ENCODE measurements at regions not wholly inside any gene's neighbourhood (a gene's known extent, or its start where the extent isn't known, plus 50 kb on each side); places are given as distances from the start of the nearest gene placed in this dataset.
"Not testable (repeated sequence)": the region's sequence is repeated elsewhere in the genome, so short reads cannot be mapped to it uniquely, and the experiment has no call there.

- not testable (repeated sequence) for DNase-seq (ENCODE audit: low read depth in 2 of 2)
Observed at GRCh38 chr15:101876031-101876430, 64.0 kb downstream of the OR4F15 start.

GRCh38 chr15:101877649-101878048, 65.6 kb downstream of the OR4F15 start:
- DNase-seq (ENCODE audit: low read depth in 2 of 2): not testable (repeated sequence)

GRCh38 chr15:101912349-101913287, 100.6 kb downstream of the OR4F15 start:
- not testable (repeated sequence) for DNase-seq (ENCODE audit: low read depth in 2 of 2)

GRCh38 chr15:101924554-101924953, 112.6 kb downstream of the OR4F15 start:
- not testable (repeated sequence) for DNase-seq (ENCODE audit: low read depth in 2 of 2)

- not testable (repeated sequence) for DNase-seq (ENCODE audit: low read depth in 2 of 2)
Observed at GRCh38 chr15:101934506-101934905, 122.5 kb downstream of the OR4F15 start.

GRCh38 chr15:101937362-101937761, 125.4 kb downstream of the OR4F15 start:
- not testable (repeated sequence) for DNase-seq (ENCODE audit: low read depth in 2 of 2)

GRCh38 chr15:101938555-101938954, 126.6 kb downstream of the OR4F15 start:
- DNase-seq (ENCODE audit: low read depth in 2 of 2): not testable (repeated sequence)

GRCh38 chr15:101945896-101946295, 133.9 kb downstream of the OR4F15 start:
- not testable (repeated sequence) for DNase-seq (ENCODE audit: low read depth in 2 of 2)

GRCh38 chr15:101948491-101949010, 136.5 kb downstream of the OR4F15 start:
- DNase-seq (ENCODE audit: low read depth in 2 of 2): not testable (repeated sequence)

GRCh38 chr15:101949380-101950065, 137.5 kb downstream of the OR4F15 start:
- not testable (repeated sequence) for DNase-seq (ENCODE audit: low read depth in 2 of 2)

GRCh38 chr15:101953993-101954392, 142.0 kb downstream of the OR4F15 start:
- not testable (repeated sequence) for DNase-seq (ENCODE audit: low read depth in 2 of 2)

- not testable (repeated sequence) for DNase-seq (ENCODE audit: low read depth in 2 of 2)
Observed at GRCh38 chr15:101955840-101956239, 143.8 kb downstream of the OR4F15 start.

- not testable (repeated sequence) for DNase-seq (ENCODE audit: low read depth in 2 of 2)
Observed at GRCh38 chr15:101958656-101959055, 146.7 kb downstream of the OR4F15 start.

GRCh38 chr15:101961263-101961662, 149.3 kb downstream of the OR4F15 start:
- DNase-seq (ENCODE audit: low read depth in 2 of 2): not testable (repeated sequence)

GRCh38 chr15:101961765-101962164, 149.8 kb downstream of the OR4F15 start:
- DNase-seq (ENCODE audit: low read depth in 2 of 2): not testable (repeated sequence)

GRCh38 chr15:101963687-101964086, 151.7 kb downstream of the OR4F15 start:
- DNase-seq (ENCODE audit: low read depth in 2 of 2): not testable (repeated sequence)

GRCh38 chr15:101965353-101965752, 153.4 kb downstream of the OR4F15 start:
- DNase-seq (ENCODE audit: low read depth in 2 of 2): not testable (repeated sequence)

GRCh38 chr15:101965860-101966259, 153.9 kb downstream of the OR4F15 start:
- DNase-seq (ENCODE audit: low read depth in 2 of 2): not testable (repeated sequence)

- DNase-seq (ENCODE audit: low read depth in 2 of 2): not testable (repeated sequence)
Observed at GRCh38 chr15:101967364-101967763, 155.4 kb downstream of the OR4F15 start.

- not testable (repeated sequence) for DNase-seq (ENCODE audit: low read depth in 2 of 2)
Observed at GRCh38 chr15:101970605-101971004, 158.6 kb downstream of the OR4F15 start.

- DNase-seq (ENCODE audit: low read depth in 2 of 2): not testable (repeated sequence)
Observed at GRCh38 chr15:101977281-101977680, 165.3 kb downstream of the OR4F15 start.

All from stimulated activated CD8-positive, alpha-beta memory T cell treated with anti-CD3 and anti-CD28 coated beads, Interleukin-2, amount 100 ng/mL, for 48 hours (primary cell).